GM10266 (cell line): ENCODE measurements at regions not wholly inside any gene's neighbourhood (a gene's known extent, or its start where the extent isn't known, plus 50 kb on each side); places are given as distances from the start of the nearest gene placed in this dataset.

Source experiments
- DNase-seq: peaks from one replicate; pipeline ENCODE4 v3.0.0; 2012; ENCODE audit errors: extremely low spot score
- TF ChIP-seq, protein P1 (sequence below): IDR thresholded peaks from 2 replicates; pipeline ENCODE4 v1.5.1; 2012; ENCODE audit warnings: mild to moderate bottlenecking, low read depth; ENCODE audit not compliant: control insufficient read depth, insufficient read depth; ENCODE audit errors: missing control alignments

- no peak for DNase-seq
- TF ChIP-seq, protein P1, sequence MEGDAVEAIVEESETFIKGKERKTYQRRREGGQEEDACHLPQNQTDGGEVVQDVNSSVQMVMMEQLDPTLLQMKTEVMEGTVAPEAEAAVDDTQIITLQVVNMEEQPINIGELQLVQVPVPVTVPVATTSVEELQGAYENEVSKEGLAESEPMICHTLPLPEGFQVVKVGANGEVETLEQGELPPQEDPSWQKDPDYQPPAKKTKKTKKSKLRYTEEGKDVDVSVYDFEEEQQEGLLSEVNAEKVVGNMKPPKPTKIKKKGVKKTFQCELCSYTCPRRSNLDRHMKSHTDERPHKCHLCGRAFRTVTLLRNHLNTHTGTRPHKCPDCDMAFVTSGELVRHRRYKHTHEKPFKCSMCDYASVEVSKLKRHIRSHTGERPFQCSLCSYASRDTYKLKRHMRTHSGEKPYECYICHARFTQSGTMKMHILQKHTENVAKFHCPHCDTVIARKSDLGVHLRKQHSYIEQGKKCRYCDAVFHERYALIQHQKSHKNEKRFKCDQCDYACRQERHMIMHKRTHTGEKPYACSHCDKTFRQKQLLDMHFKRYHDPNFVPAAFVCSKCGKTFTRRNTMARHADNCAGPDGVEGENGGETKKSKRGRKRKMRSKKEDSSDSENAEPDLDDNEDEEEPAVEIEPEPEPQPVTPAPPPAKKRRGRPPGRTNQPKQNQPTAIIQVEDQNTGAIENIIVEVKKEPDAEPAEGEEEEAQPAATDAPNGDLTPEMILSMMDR, result no peak
Observed at GRCh38 chr4:63458010-63458409, 951.2 kb downstream of the TECRL start.

- TF ChIP-seq, protein P1, result no peak
- DNase-seq, result no peak
Observed at GRCh38 chr4:63440236-63440635, 969.0 kb downstream of the TECRL start.

GRCh38 chr4:63430105-63430504 is 979.1 kb downstream of the TECRL start:
- DNase-seq, result no peak
- TF ChIP-seq, protein P1, result no peak

DNA sequence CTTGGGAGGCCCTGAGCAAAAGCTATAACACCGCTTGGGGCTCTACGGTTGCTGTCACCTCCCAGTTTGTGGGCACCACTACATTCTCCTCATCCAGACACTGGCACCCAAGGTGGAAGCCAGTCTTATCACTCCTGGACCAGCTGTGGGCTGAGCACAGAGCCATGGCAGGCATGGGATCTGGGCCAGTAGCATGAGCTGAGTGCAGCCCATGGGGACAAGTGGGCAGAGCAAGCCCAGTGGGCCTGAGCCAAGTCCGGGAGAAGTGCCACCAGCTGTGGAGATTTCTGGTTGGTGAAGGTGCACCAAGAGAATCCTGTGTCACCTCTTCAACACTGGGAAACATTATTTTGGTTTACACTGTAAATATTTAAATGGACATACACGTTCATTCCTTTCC is 1013.0 kb downstream of the TECRL start:
- TF ChIP-seq, protein P1, result no peak
- no peak for DNase-seq

GRCh38 chr4:63393544-63393943 is 1015.7 kb downstream of the TECRL start:
- TF ChIP-seq, protein P1, result no peak
- DNase-seq, result no peak

DNA sequence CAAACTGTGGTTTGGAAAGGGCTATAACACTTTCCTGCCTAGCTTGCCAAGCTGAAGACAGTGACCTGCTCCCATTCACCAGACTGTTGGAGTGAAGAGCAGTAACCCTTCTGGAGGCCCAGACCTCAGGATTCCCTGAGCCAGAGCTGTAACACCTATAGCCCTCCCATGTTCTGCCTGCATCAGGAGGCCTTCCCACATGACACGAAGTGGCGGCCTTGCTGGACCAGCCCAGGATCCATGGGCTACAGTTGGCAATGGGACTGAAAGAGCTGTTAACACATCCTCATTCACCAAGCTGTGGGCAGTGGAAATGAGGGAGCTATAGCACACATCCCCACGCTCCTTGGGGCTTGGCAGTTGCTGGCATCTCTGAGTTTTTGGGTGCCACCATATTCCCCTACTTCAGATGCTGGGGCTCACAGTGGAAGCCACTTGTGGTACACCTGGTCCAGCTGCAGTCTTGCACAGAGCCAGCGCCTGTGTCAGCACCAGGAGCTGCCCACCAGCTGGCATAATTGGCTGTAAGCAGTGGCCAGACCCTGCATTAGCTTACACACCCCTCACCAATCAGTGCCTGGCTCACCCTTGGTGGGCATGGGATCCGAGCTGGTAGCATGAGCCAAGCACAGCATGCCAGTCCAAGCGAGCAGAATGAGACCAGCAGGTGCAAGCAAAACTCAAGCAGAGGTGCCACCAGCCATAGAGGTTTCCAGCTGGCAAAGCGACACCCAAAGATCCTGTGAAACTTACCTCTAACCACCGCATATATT is 1029.3 kb downstream of the TECRL start:
- TF ChIP-seq, protein P1, result no peak
- DNase-seq, result no peak

DNA sequence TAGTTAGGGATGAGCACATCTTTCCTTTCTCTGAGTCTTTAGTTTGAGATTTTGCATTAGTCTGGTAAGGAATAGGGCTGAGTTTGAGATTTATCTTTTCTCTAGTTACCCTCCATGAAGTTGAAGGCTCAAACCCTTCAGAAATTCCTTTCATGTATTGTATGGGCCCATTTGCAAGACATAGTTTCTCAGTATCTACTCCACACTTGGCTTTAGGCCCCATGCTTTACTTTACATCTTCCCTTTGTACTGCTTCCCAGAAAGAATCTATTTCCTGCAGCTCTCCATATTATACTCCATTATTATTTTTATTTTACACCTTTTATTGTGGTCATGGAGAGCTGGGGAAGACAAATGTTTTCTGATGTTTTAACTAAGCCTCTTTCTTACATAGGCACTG is 1038.2 kb downstream of the TECRL start:
- no peak for DNase-seq
- TF ChIP-seq, protein P1, result no peak
